Testis (tissue), 2 donors: ENCODE measurements at regions not wholly inside any gene's neighbourhood (a gene's known extent, or its start where the extent isn't known, plus 50 kb on each side); places are given as distances from the start of the nearest gene placed in this dataset.

Experiments
- DNase-seq: peaks from one replicate; pipeline ENCODE4 v3.0.0-alpha.2; 2019
- H3K27ac ChIP-seq, 2 donors: fragments of 200-600 bp; sonication (generic); one replicate each; pipeline ENCODE4 v1.5.1; 2019
- H3K27me3 ChIP-seq: fragments of 200-600 bp; sonication (generic); one replicate; pipeline ENCODE4 v1.5.1; 2019
- H3K36me3 ChIP-seq: fragments of 200-600 bp; sonication (generic); one replicate; pipeline ENCODE4 v1.5.1; 2017; ENCODE audit warnings: low read depth; ENCODE audit errors: missing control alignments
- H3K4me1 ChIP-seq: fragments of 200-600 bp; sonication (generic); one replicate; pipeline ENCODE4 v1.5.1; 2019
- H3K4me3 ChIP-seq, 2 donors: fragments of 200-600 bp; sonication (generic); one replicate each; pipeline ENCODE4 v1.5.1; 2017 to 2019
- H3K9me3 ChIP-seq: fragments of 200-600 bp; sonication (generic); one replicate; pipeline ENCODE4 v1.5.1; 2017
- CTCF ChIP-seq, 3 experiments: fragments of 450-650 bp in 2 of 3; fragments of 200-600 bp in 1 of 3; sonication (generic) in 1 of 3; IDR thresholded peaks; one replicate each; pipeline ENCODE4 v1.5.1; 2016 to 2019; ENCODE audit warnings: antibody characterized with exemption in 3 of 3, mild to moderate bottlenecking in 2 of 3, moderate library complexity in 1 of 3
- POLR2A ChIP-seq: fragments of 450-650 bp; IDR thresholded peaks from one replicate; pipeline ENCODE4 v1.6.1; 2017; ENCODE audit warnings: antibody characterized with exemption, mild to moderate bottlenecking, moderate library complexity
- WGBS, 2 donors: methylation state at CpG; one replicate each; pipeline ENCODE4 v1.1.5; 2018; 5-methylcytosine and 5-hydroxymethylcytosine counted together
- intact Hi-C: fragments of 100-400 bp; cut with DNase I; formaldehyde crosslinking; loops from one replicate; pipeline ENCODE4 v1.15.1; 2023; ENCODE audit warnings: low total_unique reads

- 55 to 58% methylated on average over 27 to 32 of the region's 34 CpGs for WGBS, 2 donors
- H3K36me3 ChIP-seq = no peaks in the 10 kb centered on the region
- intact Hi-C loops = no loop called here
- TF ChIP-seq POLR2A (no peak), CTCF (IDR thresholded peaks at IDR 0.05) (no peak)
- DNase-seq = peak; percentile 23
- H3K4me3 ChIP-seq = peak overlapping the region in 1 of 2 donors; percentile 36
- H3K27ac ChIP-seq = no peak overlapping the region
- H3K27me3 ChIP-seq = no peaks in the 10 kb centered on the region
- no peaks in the 10 kb centered on the region for H3K4me1 ChIP-seq
- no peaks in the 10 kb centered on the region for H3K9me3 ChIP-seq
Observed at GRCh38 chr10:128470321-128470965, 344.2 kb upstream of the MKI67 start.

DNA sequence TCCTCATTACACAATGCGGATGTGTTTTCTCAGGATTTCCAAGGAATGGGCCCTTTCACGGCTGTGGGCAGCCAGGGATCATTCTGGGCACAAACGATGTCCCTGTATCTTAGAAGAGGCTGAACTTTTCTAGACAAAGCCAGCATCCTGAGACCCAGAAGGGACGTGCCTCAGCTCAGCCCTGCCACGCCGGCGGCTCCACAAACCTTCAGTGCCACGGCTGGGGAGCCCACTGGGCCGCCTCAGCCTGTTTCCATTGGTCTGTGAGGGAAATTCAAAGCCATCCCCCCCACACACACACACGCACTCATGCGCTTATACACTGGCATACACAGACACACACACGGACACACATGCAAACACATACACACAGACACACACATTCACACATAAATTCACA is 344.9 kb upstream of the MKI67 start:
- TF ChIP-seq CTCF (IDR thresholded peaks at IDR 0.05) (no peak), POLR2A (no peak)
- no peaks in the 10 kb centered on the region for H3K4me1 ChIP-seq
- no peak for DNase-seq
- no peak overlapping the region for H3K27ac ChIP-seq
- no peaks in the 10 kb centered on the region for H3K36me3 ChIP-seq
- intact Hi-C loops = no loop called here
- no peaks in the 10 kb centered on the region for H3K9me3 ChIP-seq
- H3K27me3 ChIP-seq = no peaks in the 10 kb centered on the region
- WGBS, 2 donors = 50 to 59% methylated on average over 7 to 12 of the region's 12 CpGs
- peak overlapping the region in 1 of 2 donors; percentile 36 for H3K4me3 ChIP-seq

DNA sequence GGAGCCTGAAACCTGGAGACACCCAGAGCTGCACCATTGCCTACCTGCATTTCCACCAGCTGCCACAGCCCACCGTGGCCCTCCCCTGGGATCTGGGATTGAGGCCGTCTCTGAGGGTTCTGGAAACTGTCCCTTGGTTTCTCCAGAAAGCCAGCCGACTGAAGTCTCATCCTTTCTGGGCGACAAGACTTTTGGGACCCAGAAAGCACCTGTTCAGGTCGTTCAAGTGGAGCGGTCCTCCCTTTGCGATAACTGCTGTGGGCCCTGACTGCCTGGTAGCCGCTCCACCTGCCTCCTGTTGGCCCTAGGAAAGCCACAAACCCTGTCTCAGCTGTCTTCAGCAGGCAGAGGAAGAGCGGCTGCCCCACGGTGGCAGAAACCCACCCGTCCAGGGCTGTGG is 346.0 kb upstream of the MKI67 start:
- H3K4me3 ChIP-seq = no peak overlapping the region
- H3K27ac ChIP-seq = no peak overlapping the region
- 86 to 87% methylated on average over 11 of the region's 11 CpGs for WGBS, 2 donors
- no peaks in the 10 kb centered on the region for H3K36me3 ChIP-seq
- no peak for DNase-seq
- no peaks in the 10 kb centered on the region for H3K4me1 ChIP-seq
- intact Hi-C loops = no loop called here
- no peaks in the 10 kb centered on the region for H3K9me3 ChIP-seq
- H3K27me3 ChIP-seq = no peaks in the 10 kb centered on the region
- TF ChIP-seq POLR2A (no peak), CTCF (IDR thresholded peaks at IDR 0.05) (no peak)

GRCh38 chr10:128473396-128473795 is 347.2 kb upstream of the MKI67 start:
- no peak for DNase-seq
- Histone ChIP-seq H3K9me3 (no peaks in the 10 kb centered on the region), H3K36me3 (no peaks in the 10 kb centered on the region), H3K4me3 (no peak overlapping the region), H3K4me1 (no peaks in the 10 kb centered on the region), H3K27me3 (no peaks in the 10 kb centered on the region), H3K27ac (no peak overlapping the region)
- TF ChIP-seq POLR2A = no peak
- no peak for TF ChIP-seq CTCF (IDR thresholded peaks at IDR 0.05)
- intact Hi-C loops = no loop called here
- WGBS, 2 donors = 80 to 87% methylated on average over 11 of the region's 11 CpGs

DNA sequence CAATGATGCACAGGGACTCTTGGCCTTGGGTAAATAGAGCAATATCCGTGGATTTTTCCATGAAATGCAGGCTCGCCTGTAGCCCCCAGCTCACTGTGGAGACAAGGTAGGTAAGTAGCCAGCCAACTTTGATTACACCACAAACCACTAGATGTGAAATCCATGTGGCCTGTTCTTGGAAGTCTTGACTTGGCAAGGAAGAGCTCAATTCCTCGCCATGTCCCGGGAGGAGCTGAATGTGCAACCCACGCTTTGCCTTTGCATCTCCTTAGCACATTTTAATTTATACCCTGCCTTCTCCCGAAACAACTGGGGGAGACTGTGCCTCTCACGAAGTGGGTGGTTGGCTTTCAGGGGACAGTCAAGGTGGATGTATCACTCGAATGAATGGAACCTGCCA is 347.7 kb upstream of the MKI67 start:
- Histone ChIP-seq H3K27me3 (no peaks in the 10 kb centered on the region), H3K4me1 (no peaks in the 10 kb centered on the region), H3K36me3 (no peaks in the 10 kb centered on the region), H3K4me3 (no peak overlapping the region), H3K9me3 (no peaks in the 10 kb centered on the region), H3K27ac (no peak overlapping the region)
- intact Hi-C loops = no loop called here
- 92% methylated on average over 8 of the region's 8 CpGs for WGBS, 2 donors
- no peak for TF ChIP-seq CTCF (IDR thresholded peaks at IDR 0.05)
- no peak for DNase-seq
